Loucy (cell line): ENCODE measurements at regions not wholly inside any gene's neighbourhood (a gene's known extent, or its start where the extent isn't known, plus 50 kb on each side); places are given as distances from the start of the nearest gene placed in this dataset.

Experiments
- CTCF ChIP-seq: fragments of 200-600 bp; sonication (generic); conservative IDR thresholded peaks from 2 replicates; pipeline ENCODE4 v1.5.1; 2014; ENCODE audit warnings: mild to moderate bottlenecking, antibody characterized with exemption, low read length
- EZH2phosphoT487 ChIP-seq: fragments of 200-600 bp; IDR thresholded peaks from 2 replicates; pipeline ENCODE4 v1.6.1; 2018; ENCODE audit warnings: antibody characterized with exemption, mild to moderate bottlenecking, moderate library complexity, borderline replicate concordance

- no peak for TF ChIP-seq EZH2phosphoT487
- TF ChIP-seq CTCF, result no peak
Observed at GRCh38 chr15:91599261-91599660, 254.2 kb upstream of the SLCO3A1 start.
